CMK (cell line): ENCODE measurements at regions not wholly inside any gene's neighbourhood (a gene's known extent, or its start where the extent isn't known, plus 50 kb on each side); places are given as distances from the start of the nearest gene placed in this dataset.

Experiments used
- DNase-seq: peaks from one replicate; pipeline ENCODE4 v3.0.0-alpha.2; 2010; ENCODE audit warnings: low read depth

GRCh38 chr3:118557513-118557912 is 477.1 kb downstream of the IGSF11 start:
- DNase-seq: peak; percentile 33

- no peak for DNase-seq
Measured at GRCh38 chr3:118559286-118559685, 475.4 kb downstream of the IGSF11 start.

- DNase-seq: no peak
Measured at GRCh38 chr3:118564800-118565199, 469.8 kb downstream of the IGSF11 start.

- no peak for DNase-seq
Measured at GRCh38 chr3:118573912-118574311, 460.7 kb downstream of the IGSF11 start.

- DNase-seq: no peak
Measured at GRCh38 chr3:118577055-118577777, 457.4 kb downstream of the IGSF11 start.

GRCh38 chr3:118578559-118578958 is 456.1 kb downstream of the IGSF11 start:
- DNase-seq: no peak

GRCh38 chr3:118587037-118587741 is 447.5 kb downstream of the IGSF11 start:
- no peak for DNase-seq

- no peak for DNase-seq
Measured at GRCh38 chr3:118587847-118588246, 446.8 kb downstream of the IGSF11 start.

GRCh38 chr3:118593277-118593670 is 441.4 kb downstream of the IGSF11 start:
- no peak for DNase-seq

- DNase-seq: no peak
Measured at GRCh38 chr3:118597184-118597583, 437.5 kb downstream of the IGSF11 start.

GRCh38 chr3:118607915-118608820 is 426.5 kb downstream of the IGSF11 start:
- DNase-seq: no peak

- no peak for DNase-seq
Measured at GRCh38 chr3:118618247-118619040, 416.2 kb downstream of the IGSF11 start.

GRCh38 chr3:118626453-118626852 is 408.2 kb downstream of the IGSF11 start:
- no peak for DNase-seq

GRCh38 chr3:118628704-118629341 is 405.8 kb downstream of the IGSF11 start:
- DNase-seq: peak; percentile 77

GRCh38 chr3:118629821-118630220 is 404.8 kb downstream of the IGSF11 start:
- no peak for DNase-seq

GRCh38 chr3:118635711-118636110 is 398.9 kb downstream of the IGSF11 start:
- no peak for DNase-seq

GRCh38 chr3:118636841-118637240 is 397.8 kb downstream of the IGSF11 start:
- no peak for DNase-seq

GRCh38 chr3:118637846-118638245 is 396.8 kb downstream of the IGSF11 start:
- DNase-seq: no peak

GRCh38 chr3:118641608-118642007 is 393.0 kb downstream of the IGSF11 start:
- no peak for DNase-seq

GRCh38 chr3:118671192-118671591 is 363.5 kb downstream of the IGSF11 start:
- DNase-seq: no peak

GRCh38 chr3:118675305-118675704 is 359.3 kb downstream of the IGSF11 start:
- DNase-seq: no peak
